ENCODE measurements at regions not wholly inside any gene's neighbourhood (a gene's known extent, or its start where the extent isn't known, plus 50 kb on each side); places are given as distances from the start of the nearest gene placed in this dataset.

GRCh38 chr4:170875868-170876267 lies 786.1 kb upstream of the AADAT start:
- Histone ChIP-seq H3K27ac (ENCODE audit: low read depth, low read length) (no peak overlapping the region), H2BK120ac (replicated peaks; ENCODE audit: low read depth, low read length) (no peak overlapping the region)
- TF ChIP-seq SP4 (IDR thresholded peaks at IDR 0.05; ENCODE audit: low read length) = no peak

More at GRCh38 chr4:170875868-170876267, 786.1 kb upstream of the AADAT start:
- H2BK15ac ChIP-seq (ENCODE audit: low read length) = no peak overlapping the region
- H3K36me3 ChIP-seq (ENCODE audit: control insufficient read depth in 2 of 4, insufficient read depth in 4 of 4, low read length in 3 of 4) = no peaks in the 10 kb centered on the region
- FAIRE-seq (no peak), DNase-seq (ENCODE audit: low read depth in 1 of 2, low spot score in 2 of 2) (no peak)
- no peak overlapping the region for H2AFZ ChIP-seq (ENCODE audit: low read length)
- H2BK12ac ChIP-seq (ENCODE audit: low read depth, low read length) = no peak overlapping the region
- H4K8ac ChIP-seq (ENCODE audit: extremely low read depth, insufficient read depth, low read length) = no peak overlapping the region
- H3K4me2 ChIP-seq (ENCODE audit: insufficient read depth in 1 of 2, low read depth in 2 of 2, low read length in 2 of 2) = no peak overlapping the region
- H3K9ac ChIP-seq (replicated peaks in 1 of 4; ENCODE audit: extremely low read depth in 1 of 4, low read depth in 3 of 4, low read length in 3 of 4) = no peak overlapping the region
- H3K4me1 ChIP-seq (replicated peaks in 1 of 4; ENCODE audit: control insufficient read depth in 3 of 4, insufficient read depth in 4 of 4, low read length in 3 of 4) = no peaks in the 10 kb centered on the region
- no peak overlapping the region for H4K91ac ChIP-seq (replicated peaks; ENCODE audit: insufficient read length, low read length)
- no peak overlapping the region for H2BK5ac ChIP-seq (ENCODE audit: low read depth, low read length)
- 84% methylated on average over 1 of the region's 1 CpG; no CpG with 5 or more reads in 1 of the 2 experiments for WGBS, 2 experiments (ENCODE audit: extremely low coverage in 1 of 2, insufficient coverage in 1 of 2, insufficient read length in 1 of 2, insufficient replicate concordance in 2 of 2, low coverage in 1 of 2, low lambda C conversion rate in 2 of 2, missing lambda C conversion rate in 1 of 2)
- H3K23ac ChIP-seq (ENCODE audit: insufficient read length) = no peak overlapping the region
- no peaks in the 10 kb centered on the region for H3K79me2 ChIP-seq (ENCODE audit: control insufficient read depth in 1 of 2, insufficient read depth in 2 of 2, low read length in 2 of 2)
- H3K79me1 ChIP-seq (ENCODE audit: low read depth, low read length) = no peaks in the 10 kb centered on the region
- H3K18ac ChIP-seq (ENCODE audit: extremely low read depth, low read length) = no peak overlapping the region
- H4K5ac ChIP-seq (ENCODE audit: insufficient read length, low read depth, low read length) = no peak overlapping the region
- no peak overlapping the region for H3K4me3 ChIP-seq (ENCODE audit: extremely low read depth in 1 of 4, insufficient read depth in 2 of 4, low read depth in 3 of 4, low read length in 4 of 4)
- no peaks in the 10 kb centered on the region for H3K23me2 ChIP-seq (ENCODE audit: low read depth, low read length)
- no peaks in the 10 kb centered on the region for H3K9me3 ChIP-seq (ENCODE audit: insufficient read depth in 2 of 2, low read depth in 1 of 2, low read length in 1 of 2)
- H2AK5ac ChIP-seq (ENCODE audit: low read depth, low read length) = no peak overlapping the region
- no peaks in the 10 kb centered on the region for H4K20me1 ChIP-seq (replicated peaks in 1 of 2; ENCODE audit: control insufficient read depth in 1 of 2, insufficient read depth in 2 of 2, low read length in 2 of 2)
- ChIA-PET CTCF (ENCODE audit: partially characterized antibody) (interaction anchor here (0.6 to 2.1 kb wide), 7 partner anchors 10 to 616 kb away, joined by 3 to 15 read pairs (median 4); no protein-coding TSS in a partner anchor), POLR2A (ENCODE audit: partially characterized antibody) (no interaction called here)
- H3K4ac ChIP-seq (replicated peaks; ENCODE audit: insufficient read length, low read depth, low read length) = no peak overlapping the region
- H2BK20ac ChIP-seq (ENCODE audit: low read length) = no peak overlapping the region
- no peak overlapping the region for H3K56ac ChIP-seq (replicated peaks; ENCODE audit: insufficient read length, low read depth, low read length)
- H3K14ac ChIP-seq (ENCODE audit: insufficient read length) = no peak overlapping the region
- H3K27me3 ChIP-seq (replicated peaks in 1 of 4; ENCODE audit: control insufficient read depth in 3 of 4, extremely low read depth in 1 of 4, insufficient read depth in 3 of 4, low read length in 3 of 4) = no peaks in the 10 kb centered on the region
